HepG2 (cell line): ENCODE measurements at regions not wholly inside any gene's neighbourhood (a gene's known extent, or its start where the extent isn't known, plus 50 kb on each side); places are given as distances from the start of the nearest gene placed in this dataset.

ENCODE experiments used
- HNF4G ChIP-seq, 2 experiments: sonication (generic) in 1 of 2; formaldehyde crosslinking in 1 of 2; IDR thresholded peaks; 2 replicates each; pipeline versions ENCODE4 v1.4.0 to v1.6.1; 2011 to 2020; ENCODE audit warnings: borderline replicate concordance in 2 of 2, low read depth in 2 of 2, mild to moderate bottlenecking in 2 of 2, low read length in 1 of 2, missing genetic modification reagents in 1 of 2, moderate library complexity in 1 of 2
- THAP11 ChIP-seq: IDR thresholded peaks from 2 replicates; pipeline ENCODE4 v1.6.1; 2016; ENCODE audit warnings: missing biosample characterization, missing genetic modification reagents
- ZNF709 ChIP-seq: sonication (generic); formaldehyde crosslinking; IDR thresholded peaks from 2 replicates; pipeline ENCODE4 v1.5.0; 2020; ENCODE audit warnings: mild to moderate bottlenecking, missing genetic modification reagents
- TF ChIP-seq, protein P1 (sequence below): sonication (generic); formaldehyde crosslinking; IDR thresholded peaks from 2 replicates; pipeline ENCODE4 v1.4.0; 2020; ENCODE audit warnings: missing genetic modification reagents

DNA sequence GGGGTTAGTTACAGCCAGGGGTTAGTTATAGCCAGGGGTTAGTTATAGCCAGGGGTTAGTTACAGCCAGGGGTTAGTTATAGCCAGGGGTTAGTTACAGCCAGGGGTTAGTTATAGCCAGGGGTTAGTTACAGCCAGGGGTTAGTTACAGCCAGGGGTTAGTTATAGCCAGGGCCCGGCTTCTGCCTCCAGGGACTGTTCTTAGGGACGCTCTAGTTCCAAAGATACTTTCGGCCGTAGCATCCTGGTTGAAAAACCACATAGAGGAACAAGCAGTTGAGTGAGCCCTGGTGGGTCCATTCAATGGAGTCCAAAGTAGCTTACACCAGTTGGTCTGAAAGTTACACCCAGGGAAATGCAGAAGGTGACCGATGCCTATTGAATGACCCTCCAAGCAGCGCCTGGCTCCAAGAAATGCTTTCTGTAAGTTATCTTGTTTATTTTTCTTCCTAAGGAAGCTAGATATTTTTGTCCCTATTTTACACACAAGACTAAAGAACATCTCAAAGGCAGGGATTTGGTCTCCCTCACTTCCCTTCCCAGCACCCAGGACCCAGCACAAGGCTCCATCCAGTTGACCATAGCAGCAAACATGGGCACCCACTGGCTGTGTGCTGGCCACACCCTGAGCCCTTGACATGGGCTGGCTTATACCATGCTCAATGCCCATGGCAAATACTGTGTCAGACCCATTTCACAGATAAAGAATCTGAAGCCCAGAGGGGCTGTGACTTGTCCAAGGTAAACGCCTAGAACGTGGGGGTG is 49.7 kb upstream of the SHISAL1 start (continued):
- TF ChIP-seq, protein P1, sequence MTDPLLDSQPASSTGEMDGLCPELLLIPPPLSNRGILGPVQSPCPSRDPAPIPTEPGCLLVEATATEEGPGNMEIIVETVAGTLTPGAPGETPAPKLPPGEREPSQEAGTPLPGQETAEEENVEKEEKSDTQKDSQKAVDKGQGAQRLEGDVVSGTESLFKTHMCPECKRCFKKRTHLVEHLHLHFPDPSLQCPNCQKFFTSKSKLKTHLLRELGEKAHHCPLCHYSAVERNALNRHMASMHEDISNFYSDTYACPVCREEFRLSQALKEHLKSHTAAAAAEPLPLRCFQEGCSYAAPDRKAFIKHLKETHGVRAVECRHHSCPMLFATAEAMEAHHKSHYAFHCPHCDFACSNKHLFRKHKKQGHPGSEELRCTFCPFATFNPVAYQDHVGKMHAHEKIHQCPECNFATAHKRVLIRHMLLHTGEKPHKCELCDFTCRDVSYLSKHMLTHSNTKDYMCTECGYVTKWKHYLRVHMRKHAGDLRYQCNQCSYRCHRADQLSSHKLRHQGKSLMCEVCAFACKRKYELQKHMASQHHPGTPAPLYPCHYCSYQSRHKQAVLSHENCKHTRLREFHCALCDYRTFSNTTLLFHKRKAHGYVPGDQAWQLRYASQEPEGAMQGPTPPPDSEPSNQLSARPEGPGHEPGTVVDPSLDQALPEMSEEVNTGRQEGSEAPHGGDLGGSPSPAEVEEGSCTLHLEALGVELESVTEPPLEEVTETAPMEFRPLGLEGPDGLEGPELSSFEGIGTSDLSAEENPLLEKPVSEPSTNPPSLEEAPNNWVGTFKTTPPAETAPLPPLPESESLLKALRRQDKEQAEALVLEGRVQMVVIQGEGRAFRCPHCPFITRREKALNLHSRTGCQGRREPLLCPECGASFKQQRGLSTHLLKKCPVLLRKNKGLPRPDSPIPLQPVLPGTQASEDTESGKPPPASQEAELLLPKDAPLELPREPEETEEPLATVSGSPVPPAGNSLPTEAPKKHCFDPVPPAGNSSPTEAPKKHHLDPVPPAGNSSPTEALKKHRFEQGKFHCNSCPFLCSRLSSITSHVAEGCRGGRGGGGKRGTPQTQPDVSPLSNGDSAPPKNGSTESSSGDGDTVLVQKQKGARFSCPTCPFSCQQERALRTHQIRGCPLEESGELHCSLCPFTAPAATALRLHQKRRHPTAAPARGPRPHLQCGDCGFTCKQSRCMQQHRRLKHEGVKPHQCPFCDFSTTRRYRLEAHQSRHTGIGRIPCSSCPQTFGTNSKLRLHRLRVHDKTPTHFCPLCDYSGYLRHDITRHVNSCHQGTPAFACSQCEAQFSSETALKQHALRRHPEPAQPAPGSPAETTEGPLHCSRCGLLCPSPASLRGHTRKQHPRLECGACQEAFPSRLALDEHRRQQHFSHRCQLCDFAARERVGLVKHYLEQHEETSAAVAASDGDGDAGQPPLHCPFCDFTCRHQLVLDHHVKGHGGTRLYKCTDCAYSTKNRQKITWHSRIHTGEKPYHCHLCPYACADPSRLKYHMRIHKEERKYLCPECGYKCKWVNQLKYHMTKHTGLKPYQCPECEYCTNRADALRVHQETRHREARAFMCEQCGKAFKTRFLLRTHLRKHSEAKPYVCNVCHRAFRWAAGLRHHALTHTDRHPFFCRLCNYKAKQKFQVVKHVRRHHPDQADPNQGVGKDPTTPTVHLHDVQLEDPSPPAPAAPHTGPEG (CRISPR knock-in tag), result no peak
- TF ChIP-seq HNF4G (IDR thresholded peaks at IDR 0.05; ENCODE audit: borderline replicate concordance, low read depth, low read length) (no peak), HNF4G (CRISPR knock-in tag; IDR thresholded peaks at IDR 0.05; ENCODE audit: borderline replicate concordance, low read depth) (no peak), ZNF709 (CRISPR knock-in tag) (no peak), THAP11 (CRISPR knock-in tag) (no peak)
